PC-3 (cell line): ENCODE measurements at regions not wholly inside any gene's neighbourhood (a gene's known extent, or its start where the extent isn't known, plus 50 kb on each side); places are given as distances from the start of the nearest gene placed in this dataset.
"Not testable (repeated sequence)": the region's sequence is repeated elsewhere in the genome, so short reads cannot be mapped to it uniquely, and the experiment has no call there.

ENCODE experiments used
- EZH2phosphoT487 ChIP-seq: fragments of 300-600 bp; sonication (generic); IDR thresholded peaks from 2 replicates; pipeline ENCODE4 v1.6.1; 2018; ENCODE audit warnings: mild to moderate bottlenecking, antibody characterized with exemption, low read length, borderline replicate concordance
- TF ChIP-seq, protein P1 (sequence below): fragments of 300-600 bp; sonication (generic); conservative IDR thresholded peaks from 2 replicates; pipeline ENCODE4 v1.5.1; 2017; ENCODE audit warnings: antibody characterized with exemption, low read depth, mild to moderate bottlenecking, low read length

DNA sequence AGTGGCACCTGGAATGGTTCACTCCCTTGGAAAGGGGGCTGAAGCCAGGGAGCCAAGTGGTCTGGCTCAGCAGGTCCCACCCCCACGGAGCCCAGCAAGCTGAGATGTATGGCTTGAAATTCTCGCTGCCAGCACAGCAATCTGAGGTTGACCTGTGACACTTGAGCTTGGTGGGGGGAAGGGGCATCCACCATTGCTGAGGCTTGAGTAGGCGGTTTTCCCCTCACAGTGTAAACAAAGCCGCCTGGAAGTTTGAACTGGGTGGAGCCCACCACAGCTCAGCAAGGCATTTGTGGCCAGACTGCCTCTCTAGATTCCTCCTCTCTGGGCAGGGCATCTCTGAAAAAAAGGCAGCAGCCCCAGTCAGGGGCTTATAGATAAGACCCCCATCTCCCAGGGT is 228.2 kb upstream of the CRBN start:
- TF ChIP-seq, protein P1, sequence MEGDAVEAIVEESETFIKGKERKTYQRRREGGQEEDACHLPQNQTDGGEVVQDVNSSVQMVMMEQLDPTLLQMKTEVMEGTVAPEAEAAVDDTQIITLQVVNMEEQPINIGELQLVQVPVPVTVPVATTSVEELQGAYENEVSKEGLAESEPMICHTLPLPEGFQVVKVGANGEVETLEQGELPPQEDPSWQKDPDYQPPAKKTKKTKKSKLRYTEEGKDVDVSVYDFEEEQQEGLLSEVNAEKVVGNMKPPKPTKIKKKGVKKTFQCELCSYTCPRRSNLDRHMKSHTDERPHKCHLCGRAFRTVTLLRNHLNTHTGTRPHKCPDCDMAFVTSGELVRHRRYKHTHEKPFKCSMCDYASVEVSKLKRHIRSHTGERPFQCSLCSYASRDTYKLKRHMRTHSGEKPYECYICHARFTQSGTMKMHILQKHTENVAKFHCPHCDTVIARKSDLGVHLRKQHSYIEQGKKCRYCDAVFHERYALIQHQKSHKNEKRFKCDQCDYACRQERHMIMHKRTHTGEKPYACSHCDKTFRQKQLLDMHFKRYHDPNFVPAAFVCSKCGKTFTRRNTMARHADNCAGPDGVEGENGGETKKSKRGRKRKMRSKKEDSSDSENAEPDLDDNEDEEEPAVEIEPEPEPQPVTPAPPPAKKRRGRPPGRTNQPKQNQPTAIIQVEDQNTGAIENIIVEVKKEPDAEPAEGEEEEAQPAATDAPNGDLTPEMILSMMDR, result not testable (repeated sequence)
- not testable (repeated sequence) for TF ChIP-seq EZH2phosphoT487
